Left lung (tissue), 4 donors: ENCODE measurements at regions not wholly inside any gene's neighbourhood (a gene's known extent, or its start where the extent isn't known, plus 50 kb on each side); places are given as distances from the start of the nearest gene placed in this dataset.

Experiments used
- ATAC-seq: fragments of 200-7000 bp; cut with Tn5 transposase; one replicate; pipeline ENCODE4 v1.9.1; 2020; ENCODE audit warnings: moderate library complexity
- DNase-seq, 4 donors: peaks; one replicate each; pipeline ENCODE4 v3.0.0-alpha.2; 2013 to 2020
- H3K27ac ChIP-seq, 2 donors: fragments of 200-600 bp; sonication (generic) in 1 of 2; one replicate each; pipeline versions ENCODE4 v1.5.0 to v1.8.0; 2020 to 2021
- H3K27me3 ChIP-seq, 2 donors: fragments of 200-600 bp; sonication (generic) in 1 of 2; one replicate each; pipeline versions ENCODE4 v1.5.0 to v1.8.0; 2020 to 2021
- H3K36me3 ChIP-seq, 2 donors: fragments of 200-600 bp; sonication (generic) in 1 of 2; one replicate each; pipeline versions ENCODE4 v1.5.0 to v1.8.0; 2020 to 2021
- H3K4me1 ChIP-seq, 2 donors: fragments of 200-600 bp; one replicate each; pipeline ENCODE4 v1.8.0; 2021
- H3K4me3 ChIP-seq, 2 donors: fragments of 200-600 bp; sonication (generic) in 1 of 2; one replicate each; pipeline versions ENCODE4 v1.5.0 to v1.8.0; 2020 to 2021; ENCODE audit warnings: mild to moderate bottlenecking in 1 of 2
- H3K9me3 ChIP-seq, 2 donors: fragments of 200-600 bp; sonication (generic) in 1 of 2; one replicate each; pipeline versions ENCODE4 v1.5.0 to v1.8.0; 2020 to 2021
- intact Hi-C, 2 donors: fragments of 100-400 bp; cut with DNase I; formaldehyde crosslinking; loops; one replicate each; pipeline versions ENCODE4 v1.11.2 to v1.14.2; 2022
- TF ChIP-seq, protein P1 (sequence below), 2 donors: fragments of 200-600 bp; sonication (generic) in 1 of 2; IDR thresholded peaks; one replicate each; pipeline versions ENCODE4 v1.5.0 to v1.8.0; 2021; ENCODE audit warnings: antibody characterized with exemption in 2 of 2
- donor health status: DM: no; HTN: yes; CAD: no.
- donor health status: DM: no; HTN: no; CAD: no.

DNA sequence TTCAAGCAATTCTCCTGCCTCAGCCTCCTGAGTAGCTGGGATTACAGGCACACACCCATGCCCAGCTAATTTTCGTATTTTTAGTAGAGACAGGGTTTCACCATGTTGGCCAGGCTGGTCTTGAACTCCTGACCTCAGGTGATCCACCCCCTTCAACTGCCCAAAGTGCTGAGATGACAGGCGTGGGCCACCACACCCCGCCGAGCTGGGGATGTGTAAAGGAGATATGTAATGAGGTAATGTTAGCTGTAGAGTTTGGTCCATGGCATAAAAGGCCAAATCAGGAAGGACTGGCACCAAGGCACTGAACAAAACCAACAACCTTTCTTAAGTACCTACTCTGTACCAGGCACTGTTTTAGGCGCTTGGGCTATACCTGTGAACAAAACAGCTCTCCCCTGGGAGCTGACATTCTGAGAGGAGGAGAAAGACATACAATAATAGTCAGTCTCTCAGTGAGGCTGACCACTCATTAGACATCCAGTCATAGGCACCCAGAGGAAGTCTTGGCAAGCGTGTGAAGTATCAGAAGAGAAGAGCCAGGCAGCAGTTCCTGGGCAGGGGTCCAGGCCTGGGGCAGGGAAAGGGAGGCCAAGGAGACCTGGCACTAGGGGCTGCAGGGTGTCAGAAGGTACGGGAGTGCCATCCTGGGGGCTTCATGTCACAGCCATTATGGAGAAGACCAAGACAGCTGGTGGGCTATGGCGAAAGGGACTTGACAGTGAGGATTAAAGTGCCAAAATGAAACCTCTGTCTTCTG is 164.8 kb upstream of the DTNBP1 start:
- intact Hi-C loops = no loop called here
- TF ChIP-seq, protein P1, sequence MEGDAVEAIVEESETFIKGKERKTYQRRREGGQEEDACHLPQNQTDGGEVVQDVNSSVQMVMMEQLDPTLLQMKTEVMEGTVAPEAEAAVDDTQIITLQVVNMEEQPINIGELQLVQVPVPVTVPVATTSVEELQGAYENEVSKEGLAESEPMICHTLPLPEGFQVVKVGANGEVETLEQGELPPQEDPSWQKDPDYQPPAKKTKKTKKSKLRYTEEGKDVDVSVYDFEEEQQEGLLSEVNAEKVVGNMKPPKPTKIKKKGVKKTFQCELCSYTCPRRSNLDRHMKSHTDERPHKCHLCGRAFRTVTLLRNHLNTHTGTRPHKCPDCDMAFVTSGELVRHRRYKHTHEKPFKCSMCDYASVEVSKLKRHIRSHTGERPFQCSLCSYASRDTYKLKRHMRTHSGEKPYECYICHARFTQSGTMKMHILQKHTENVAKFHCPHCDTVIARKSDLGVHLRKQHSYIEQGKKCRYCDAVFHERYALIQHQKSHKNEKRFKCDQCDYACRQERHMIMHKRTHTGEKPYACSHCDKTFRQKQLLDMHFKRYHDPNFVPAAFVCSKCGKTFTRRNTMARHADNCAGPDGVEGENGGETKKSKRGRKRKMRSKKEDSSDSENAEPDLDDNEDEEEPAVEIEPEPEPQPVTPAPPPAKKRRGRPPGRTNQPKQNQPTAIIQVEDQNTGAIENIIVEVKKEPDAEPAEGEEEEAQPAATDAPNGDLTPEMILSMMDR (IDR thresholded peaks at IDR 0.05) = no peak
- Histone ChIP-seq H3K36me3 (no peaks in the 10 kb centered on the region), H3K4me1 (no peaks in the 10 kb centered on the region), H3K4me3 (no peak overlapping the region), H3K27ac (no peak overlapping the region), H3K9me3 (no peaks in the 10 kb centered on the region), H3K27me3 (no peaks in the 10 kb centered on the region)
- no peak for DNase-seq
- no peak for ATAC-seq

DNA sequence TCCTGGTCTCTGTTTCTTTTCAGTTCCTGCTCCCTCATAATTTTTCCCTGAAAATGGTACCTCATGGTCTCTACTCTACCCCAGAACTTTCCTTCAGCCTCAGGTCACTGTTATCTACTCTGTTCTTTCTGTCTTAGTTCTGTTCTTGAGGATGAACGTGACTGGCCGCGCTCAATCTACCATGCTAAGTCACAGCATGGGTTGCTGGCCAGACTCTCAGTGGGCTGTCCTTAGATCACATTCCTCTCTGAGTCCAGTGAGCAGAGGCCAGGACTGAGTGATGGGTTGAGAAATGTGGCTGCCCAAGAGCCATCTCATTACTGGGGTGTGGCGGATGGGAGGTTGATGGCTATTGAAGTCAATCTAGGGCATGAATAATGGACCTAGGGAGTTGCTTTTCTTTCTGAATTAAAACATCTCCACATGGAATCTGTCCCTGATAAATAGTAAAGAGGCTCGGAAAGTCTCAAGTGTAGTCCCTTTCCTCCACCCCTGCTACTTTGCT is 164.0 kb upstream of the DTNBP1 start:
- no peaks in the 10 kb centered on the region for H3K9me3 ChIP-seq
- TF ChIP-seq, protein P1 (IDR thresholded peaks at IDR 0.05) = no peak
- no peaks in the 10 kb centered on the region for H3K36me3 ChIP-seq
- H3K27ac ChIP-seq = no peak overlapping the region
- no peaks in the 10 kb centered on the region for H3K4me1 ChIP-seq
- no peak for DNase-seq
- no peaks in the 10 kb centered on the region for H3K27me3 ChIP-seq
- intact Hi-C loops = no loop called here
- no peak overlapping the region for H3K4me3 ChIP-seq
- no peak for ATAC-seq

DNA sequence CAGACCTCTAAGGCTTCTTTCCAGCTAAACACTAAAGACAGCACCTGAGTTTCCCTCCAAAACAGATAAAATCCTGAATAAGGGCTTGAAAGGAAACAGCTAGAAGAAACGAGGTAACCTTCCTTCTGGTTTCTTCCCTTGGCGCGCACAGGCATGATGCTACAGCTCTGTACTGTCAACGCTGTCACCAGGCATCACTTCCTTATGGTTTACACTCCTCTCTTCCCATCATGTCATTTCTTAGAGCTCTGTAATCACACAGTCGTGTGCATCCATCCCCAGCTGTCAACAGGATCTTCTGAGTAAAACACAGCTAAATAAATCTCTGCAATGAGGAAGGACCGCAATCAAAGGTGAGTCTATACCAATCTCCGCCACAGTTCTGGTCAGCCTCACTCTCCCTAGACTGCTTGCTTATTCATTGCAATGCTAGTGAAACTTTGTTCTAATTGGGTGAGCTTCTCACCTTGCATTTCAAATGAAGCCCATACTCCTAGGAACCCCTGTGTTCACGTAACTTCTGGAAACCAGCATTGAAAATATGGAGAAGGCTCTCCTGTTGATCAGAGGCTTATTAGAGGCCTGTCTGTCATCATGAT is 162.6 kb upstream of the DTNBP1 start:
- no peak overlapping the region for H3K27ac ChIP-seq
- intact Hi-C loops = no loop called here
- no peak for ATAC-seq

DNA sequence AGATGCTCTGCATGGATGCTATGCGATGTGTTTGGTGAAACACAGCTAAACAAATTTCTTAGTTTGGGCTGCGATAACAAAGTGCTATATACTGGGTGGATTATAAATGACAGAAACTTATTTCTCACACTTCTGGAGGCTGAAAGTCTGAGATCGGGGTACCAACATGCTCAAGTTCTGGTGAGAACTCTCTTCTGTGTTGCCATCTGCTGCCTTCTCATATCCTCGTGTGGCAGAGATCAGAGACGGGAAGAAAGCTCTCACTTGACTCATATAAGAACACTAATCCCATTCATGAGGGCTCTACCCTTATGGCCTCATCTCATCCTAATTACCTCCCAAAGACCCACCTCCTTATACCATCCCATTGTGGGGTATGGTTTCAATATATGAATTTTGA is 162.0 kb upstream of the DTNBP1 start:
- TF ChIP-seq, protein P1 (IDR thresholded peaks at IDR 0.05) = no peak
- intact Hi-C loops = no loop called here
- H3K27me3 ChIP-seq = no peaks in the 10 kb centered on the region
- DNase-seq = no peak
- H3K4me3 ChIP-seq = no peak overlapping the region
- ATAC-seq = no peak
- H3K9me3 ChIP-seq = no peaks in the 10 kb centered on the region
- no peak overlapping the region for H3K27ac ChIP-seq
- no peaks in the 10 kb centered on the region for H3K4me1 ChIP-seq
- H3K36me3 ChIP-seq = no peaks in the 10 kb centered on the region

More for the DNA sequence above, 162.6 kb upstream of the DTNBP1 start:
- H3K36me3 ChIP-seq = no peaks in the 10 kb centered on the region
- TF ChIP-seq, protein P1 (IDR thresholded peaks at IDR 0.05) = no peak
- DNase-seq = no peak
- no peaks in the 10 kb centered on the region for H3K27me3 ChIP-seq
- H3K4me3 ChIP-seq = no peak overlapping the region
- H3K4me1 ChIP-seq = no peaks in the 10 kb centered on the region
- no peaks in the 10 kb centered on the region for H3K9me3 ChIP-seq

- no peaks in the 10 kb centered on the region for H3K4me1 ChIP-seq
- intact Hi-C loops = no loop called here
- H3K27ac ChIP-seq = no peak overlapping the region
- no peaks in the 10 kb centered on the region for H3K27me3 ChIP-seq
- DNase-seq (no peak), ATAC-seq (no peak)
- H3K9me3 ChIP-seq = no peaks in the 10 kb centered on the region
- TF ChIP-seq, protein P1 (IDR thresholded peaks at IDR 0.05) = no peak
- no peak overlapping the region for H3K4me3 ChIP-seq
- no peaks in the 10 kb centered on the region for H3K36me3 ChIP-seq
Measured at GRCh38 chr6:15823838-15824414, 161.1 kb upstream of the DTNBP1 start.
